ENCODE measurements at regions not wholly inside any gene's neighbourhood (a gene's known extent, or its start where the extent isn't known, plus 50 kb on each side); places are given as distances from the start of the nearest gene placed in this dataset.

DNA sequence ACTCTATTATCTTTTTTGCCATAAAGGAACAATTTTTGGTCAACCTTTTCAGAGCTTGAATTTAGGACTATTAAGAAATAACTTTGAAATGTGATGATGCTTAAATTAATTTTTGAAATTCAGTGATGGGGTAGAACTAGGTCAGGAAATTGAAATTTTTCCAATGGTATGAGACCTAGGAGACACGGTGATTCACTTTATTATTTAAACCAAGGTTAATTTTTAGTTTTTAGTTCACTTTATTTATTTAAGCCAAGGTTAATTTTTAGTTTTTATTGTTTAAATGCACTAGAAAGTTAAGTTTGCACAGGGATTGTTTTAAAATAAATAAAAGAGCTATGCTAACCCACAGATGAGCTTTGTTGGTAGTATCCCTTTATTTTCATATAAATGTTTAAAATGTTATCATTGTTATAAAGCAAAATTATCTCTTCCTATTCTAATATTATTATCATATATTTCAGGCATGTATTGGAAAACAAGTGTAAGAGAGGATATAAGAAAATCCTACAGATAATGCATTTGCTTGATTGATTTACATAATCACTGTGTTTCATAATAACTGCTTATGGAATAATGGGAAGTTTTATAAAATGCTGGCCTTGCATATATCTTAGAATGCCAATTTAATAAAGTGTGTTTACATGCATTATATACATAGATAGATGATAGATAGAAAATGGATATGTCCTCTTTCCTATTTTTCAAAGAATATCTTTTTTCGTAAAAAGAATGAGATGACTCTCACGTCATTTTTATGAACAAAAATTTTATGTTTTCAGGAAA, 163.6 kb downstream of the HGF start:
- no peak for DNase-seq (ENCODE audit: low spot score)

DNA sequence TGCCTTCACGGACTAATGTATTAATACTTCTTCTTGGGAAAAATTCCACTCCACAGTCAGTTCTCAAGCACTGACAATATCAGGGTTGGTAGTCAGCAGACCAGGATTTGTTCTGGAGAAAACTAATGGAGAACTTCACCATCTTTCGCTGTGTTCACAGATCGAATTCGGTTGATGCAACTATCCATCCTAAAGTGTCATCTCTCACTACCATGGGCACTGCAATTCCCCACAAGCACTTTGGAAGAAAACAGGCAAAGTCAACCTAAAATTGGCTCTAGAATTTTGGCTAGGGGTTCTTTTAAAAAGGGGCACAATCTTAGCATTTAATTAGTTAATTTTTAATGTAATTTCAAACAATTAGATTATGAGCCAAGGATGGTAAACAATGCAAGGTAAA, 164.4 kb downstream of the HGF start:
- DNase-seq (ENCODE audit: low spot score), result no peak

DNA sequence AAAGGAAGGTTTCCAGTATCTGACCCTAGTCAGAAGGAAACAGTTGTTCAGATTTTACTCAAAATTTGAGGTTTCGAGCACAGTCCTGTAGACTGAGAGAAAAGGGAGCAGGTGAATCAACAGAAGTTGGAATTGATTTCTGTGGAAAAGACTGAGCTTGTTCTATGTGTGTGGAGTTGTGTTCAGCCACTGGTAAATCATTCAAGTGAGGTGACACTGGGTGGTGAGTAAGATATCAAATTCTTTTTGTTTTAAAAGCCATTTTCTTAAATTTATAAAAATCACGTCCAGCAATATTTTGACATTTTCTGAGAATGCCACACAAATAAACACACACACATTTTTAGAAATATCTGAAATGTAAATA, 165.1 kb downstream of the HGF start:
- DNase-seq (ENCODE audit: low spot score), result no peak

DNA sequence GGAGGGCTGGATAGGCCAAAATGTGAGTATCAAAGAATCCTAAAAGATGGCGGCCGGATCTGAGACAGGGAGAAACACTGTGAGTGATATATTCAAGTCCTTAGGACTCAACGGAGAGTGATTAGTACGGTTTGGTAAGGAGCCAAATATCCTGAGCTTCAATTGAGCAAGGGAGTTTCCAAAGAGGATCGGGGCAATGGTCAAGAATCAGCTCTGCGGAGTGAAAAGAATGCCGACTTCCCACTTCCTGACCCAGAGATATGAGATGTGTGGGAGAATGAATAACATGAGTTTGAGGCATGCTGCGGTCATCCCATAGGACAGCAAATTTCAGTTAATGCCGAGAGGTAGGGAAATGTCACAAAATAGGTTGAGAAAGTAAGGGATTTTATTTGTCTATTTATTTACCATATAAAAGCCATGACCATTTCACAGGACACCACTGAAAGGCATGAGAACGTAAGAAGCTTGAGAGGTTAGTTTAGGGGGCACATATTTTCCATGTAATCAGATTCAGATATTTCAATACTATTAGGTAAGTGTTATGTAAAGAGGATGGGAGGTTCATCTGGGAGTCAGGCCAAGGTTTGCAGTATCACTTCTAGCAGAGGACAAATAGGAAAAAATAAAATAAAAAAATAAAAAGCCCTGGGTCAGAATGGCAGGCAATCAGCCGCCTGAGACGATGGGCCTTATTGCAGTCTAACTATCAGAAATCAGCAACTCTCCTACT, 165.6 kb downstream of the HGF start:
- no peak for DNase-seq (ENCODE audit: low spot score)

GRCh38 chr7:81600608-81601007, 169.2 kb downstream of the HGF start:
- no peak for DNase-seq (ENCODE audit: low spot score)

GRCh38 chr7:81598951-81599350, 170.9 kb downstream of the HGF start:
- DNase-seq (ENCODE audit: low spot score), result no peak

GRCh38 chr7:81594767-81595166, 175.1 kb downstream of the HGF start:
- no peak for DNase-seq (ENCODE audit: low spot score)

- DNase-seq (ENCODE audit: low spot score), result no peak
Measured at GRCh38 chr7:81590131-81590530, 179.7 kb downstream of the HGF start.

DNA sequence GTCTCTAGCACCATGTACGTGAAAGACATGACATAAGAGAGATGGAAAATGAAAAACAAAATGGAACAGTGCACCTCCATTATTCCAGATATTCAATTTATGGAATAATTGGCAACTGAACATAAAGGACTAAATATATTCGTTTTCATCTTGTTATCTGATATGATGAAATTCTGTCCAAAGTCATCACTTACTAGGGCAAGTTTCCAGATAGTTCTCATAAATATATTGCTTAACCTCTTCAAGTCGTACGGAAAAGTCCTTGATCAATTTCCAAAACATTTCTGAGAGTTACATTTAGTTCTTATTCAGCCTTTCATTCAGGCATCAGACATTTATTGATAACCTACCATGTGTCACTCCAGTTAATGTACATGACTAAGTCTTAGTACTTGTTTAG, 185.2 kb downstream of the HGF start:
- no peak for DNase-seq (ENCODE audit: low spot score)

DNA sequence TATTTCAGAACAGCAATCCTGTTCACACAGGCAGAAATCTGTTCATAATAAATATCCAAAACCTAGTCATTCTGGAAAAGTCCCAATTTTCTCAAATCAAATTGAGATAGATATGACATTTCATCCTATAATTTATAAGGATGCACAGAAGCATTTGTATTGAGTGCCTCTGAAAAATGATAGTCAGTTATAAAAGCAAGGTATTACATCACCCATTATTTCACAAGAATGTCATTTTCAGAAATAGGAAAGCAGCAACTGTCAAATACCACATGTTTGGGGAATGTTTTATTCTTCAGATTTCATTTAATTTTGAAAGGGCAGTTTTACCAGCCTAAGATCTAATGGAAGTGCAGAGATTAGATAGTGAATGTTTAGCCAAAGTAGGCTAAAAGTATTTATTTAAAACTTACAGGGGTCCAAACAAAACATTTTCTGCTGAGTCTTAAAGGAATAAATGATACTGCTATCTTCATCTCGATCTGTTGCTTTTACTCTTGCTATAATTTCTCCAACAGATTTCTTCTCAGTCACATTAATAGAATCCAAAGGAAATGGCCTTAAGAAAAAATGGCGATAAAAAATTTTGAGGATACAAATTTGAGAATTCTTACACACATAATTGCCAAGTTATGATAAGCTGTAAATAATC, 185.8 kb downstream of the HGF start:
- no peak for DNase-seq (ENCODE audit: low spot score)

DNA sequence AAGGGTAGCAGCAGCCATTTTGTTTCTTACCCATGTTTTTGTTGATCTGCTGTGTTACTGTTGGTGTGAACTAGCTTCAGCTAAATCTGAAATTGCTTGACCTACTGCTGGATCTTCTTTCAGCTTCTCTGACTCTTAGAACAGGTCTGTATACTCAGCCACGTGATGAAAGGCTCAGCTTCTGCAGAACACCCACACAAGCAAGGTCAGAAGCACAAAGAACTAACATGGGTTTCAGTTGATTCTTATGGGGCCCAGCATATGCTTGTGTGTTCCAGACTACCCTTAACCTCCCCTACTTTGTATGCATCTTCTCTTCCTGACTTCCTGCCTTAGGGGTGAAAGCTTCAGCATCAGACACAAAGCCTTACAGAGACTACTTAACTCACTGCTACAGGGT, 186.8 kb downstream of the HGF start:
- DNase-seq (ENCODE audit: low spot score), result no peak

DNA sequence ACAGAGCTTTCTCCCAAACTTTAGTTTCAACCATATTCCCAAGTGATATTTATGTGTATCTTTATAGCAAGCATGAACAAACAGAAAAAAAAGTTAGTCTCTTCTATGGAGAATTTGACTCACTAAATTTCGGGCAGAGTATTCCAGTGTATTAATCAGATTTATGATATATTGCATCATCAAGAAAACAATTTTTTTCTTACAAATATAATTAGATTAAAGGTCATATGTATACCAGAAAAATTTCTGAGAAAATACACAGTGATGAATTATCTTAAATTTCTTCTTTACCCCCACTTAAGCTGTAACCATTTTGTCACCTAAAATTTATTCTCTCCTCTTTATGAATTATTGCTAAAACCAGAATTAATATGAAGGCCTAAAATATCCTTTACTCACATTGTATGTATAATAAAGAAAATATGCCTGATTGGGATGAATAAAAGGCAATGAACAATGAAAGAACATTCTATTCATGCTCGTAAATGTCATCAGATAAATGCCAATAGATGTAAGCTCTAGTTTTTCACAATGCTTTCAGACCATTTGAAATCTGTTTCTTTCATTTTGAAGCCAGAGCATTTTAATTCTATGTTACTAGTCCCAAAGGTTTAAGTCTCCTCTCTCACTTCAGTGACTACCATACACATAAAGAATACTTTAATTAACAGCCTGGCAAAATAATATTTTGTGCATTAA, 192.1 kb downstream of the HGF start:
- no peak for DNase-seq (ENCODE audit: low spot score)

DNA sequence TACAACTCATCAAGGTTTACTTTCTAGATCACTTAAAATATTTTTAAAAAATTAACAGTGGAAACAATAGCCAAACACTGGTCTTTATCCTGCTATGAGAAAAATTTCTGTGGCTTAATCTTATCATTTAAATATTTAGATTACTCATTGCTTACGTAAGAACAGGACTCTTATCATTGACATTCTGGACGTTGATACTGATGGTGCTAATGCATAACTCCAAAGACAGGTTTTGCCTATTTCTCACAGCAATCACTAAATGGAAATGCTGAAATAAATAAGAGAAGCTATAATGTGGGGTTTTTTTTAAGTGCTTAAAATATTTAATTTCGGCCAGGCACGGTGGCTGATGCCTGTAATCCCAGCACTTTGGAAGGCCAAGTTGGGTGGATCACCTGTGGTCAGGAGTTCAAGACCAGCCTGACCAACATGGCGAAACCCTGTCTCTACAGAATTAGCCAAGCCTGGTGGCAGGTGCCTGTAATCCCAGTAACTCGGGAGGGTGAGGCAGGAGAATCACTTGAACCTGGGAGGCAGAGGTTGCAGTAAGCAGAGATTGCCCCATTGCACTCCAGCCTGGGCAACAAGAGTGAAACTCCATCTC, 195.0 kb downstream of the HGF start:
- no peak for DNase-seq (ENCODE audit: low spot score)

GRCh38 chr7:81573932-81574331, 195.9 kb downstream of the HGF start:
- no peak for DNase-seq (ENCODE audit: low spot score)

DNA sequence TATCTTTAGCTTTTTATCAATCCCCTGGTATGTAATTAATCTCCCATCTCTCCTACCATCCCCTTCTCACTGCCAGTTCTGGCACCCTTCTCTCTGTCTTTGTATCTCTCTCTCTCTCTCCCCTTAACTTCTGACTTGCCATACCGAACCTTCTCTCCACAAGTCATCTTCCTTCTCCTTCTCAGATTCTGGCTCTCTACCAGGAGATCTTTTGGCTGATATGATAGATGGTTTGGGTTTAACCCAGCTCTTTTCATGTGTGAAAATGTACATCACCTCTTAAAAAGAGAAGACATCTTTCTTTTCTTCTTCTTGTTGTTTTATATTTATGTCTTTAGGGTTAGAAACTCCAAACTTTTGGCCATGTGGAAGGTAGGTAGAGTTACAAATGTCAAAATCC, 196.7 kb downstream of the HGF start:
- no peak for DNase-seq (ENCODE audit: low spot score)

GRCh38 chr7:81562581-81562980, 207.3 kb downstream of the HGF start:
- DNase-seq (ENCODE audit: low spot score), result no peak

- no peak for DNase-seq (ENCODE audit: low spot score)
Measured at GRCh38 chr7:81560708-81561107, 209.1 kb downstream of the HGF start.

- DNase-seq (ENCODE audit: low spot score), result no peak
Measured at GRCh38 chr7:81549484-81550016, 220.3 kb downstream of the HGF start.

DNA sequence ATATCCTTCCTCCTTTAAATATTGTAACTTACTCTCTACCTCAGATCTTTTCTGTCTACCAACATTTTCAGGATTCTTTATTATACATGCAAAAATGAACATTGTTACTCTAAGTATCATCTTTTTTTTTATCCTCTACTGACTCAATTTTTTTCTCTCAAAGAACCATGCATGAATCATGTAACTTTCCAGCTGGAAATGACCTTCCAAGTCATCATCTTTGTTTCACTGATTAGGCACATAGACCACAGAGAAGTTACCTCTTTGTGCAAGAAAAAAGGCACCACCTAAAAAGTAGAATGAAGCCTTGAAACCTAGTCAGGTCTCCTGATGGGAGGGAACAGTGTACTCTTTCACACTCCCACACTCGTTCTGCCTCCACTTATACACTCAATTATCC, 234.9 kb downstream of the HGF start:
- no peak for DNase-seq (ENCODE audit: low spot score)

DNA sequence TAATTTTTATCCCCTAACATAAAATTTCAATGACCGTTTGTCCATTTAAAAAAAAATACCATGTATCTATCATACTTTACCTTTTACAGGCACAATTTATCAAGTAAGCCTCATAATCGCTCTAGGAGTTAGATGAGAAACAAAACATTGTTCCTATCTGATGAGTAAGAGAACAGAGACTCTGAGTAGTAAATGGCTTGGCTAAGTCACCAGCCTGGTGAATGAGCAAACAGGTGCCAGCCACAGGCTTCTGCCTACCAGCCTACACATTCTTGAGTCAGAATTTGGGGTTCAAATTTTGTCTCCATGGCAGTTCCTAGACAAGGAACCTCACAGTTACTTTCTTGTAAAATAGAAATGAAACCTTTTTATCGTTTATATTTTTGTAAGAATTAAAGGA, 235.4 kb downstream of the HGF start:
- DNase-seq (ENCODE audit: low spot score), result no peak

GRCh38 chr7:81533931-81534330, 235.9 kb downstream of the HGF start:
- DNase-seq (ENCODE audit: low spot score), result no peak

- DNase-seq (ENCODE audit: low spot score), result no peak
Measured at GRCh38 chr7:81533426-81533825, 236.4 kb downstream of the HGF start.
